ENCODE measurements at regions not wholly inside any gene's neighbourhood (a gene's known extent, or its start where the extent isn't known, plus 50 kb on each side); places are given as distances from the start of the nearest gene placed in this dataset.

DNA sequence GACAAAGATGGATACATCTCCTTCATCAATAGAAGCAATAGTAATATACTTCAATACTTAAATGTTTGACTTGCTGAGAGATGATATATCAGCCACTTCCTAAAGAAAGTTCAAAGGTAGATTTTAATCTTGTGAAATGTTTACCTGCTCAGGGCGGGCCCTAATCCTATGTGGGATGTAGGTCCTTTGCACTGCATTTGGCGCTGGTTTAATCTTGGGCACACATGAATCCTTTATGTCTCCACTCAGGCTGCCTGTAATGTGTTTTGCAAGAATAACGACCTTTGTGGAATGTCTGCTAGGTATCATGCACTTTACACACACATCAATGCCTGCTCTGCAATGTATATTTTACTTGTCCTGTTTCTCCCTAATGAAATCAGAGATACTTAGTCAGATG is 368.7 kb downstream of the GBA3 start:
- TF ChIP-seq CTCF (conservative IDR thresholded peaks at IDR 0.05 in 1 of 2, IDR thresholded peaks at IDR 0.05 in 1 of 2; ENCODE audit: low read depth in 1 of 2, low read length in 2 of 2), result no peak
- no peak for TF ChIP-seq EZH2 (IDR thresholded peaks at IDR 0.05; ENCODE audit: low read length, missing control alignments)

All from fibroblast of lung (primary cell).